Kidney epithelial cell (primary cell): ENCODE measurements at regions not wholly inside any gene's neighbourhood (a gene's known extent, or its start where the extent isn't known, plus 50 kb on each side); places are given as distances from the start of the nearest gene placed in this dataset.

Source experiments
- DNase-seq: peaks from one replicate; pipeline ENCODE4 v3.0.0-alpha.2; 2010; ENCODE audit warnings: low read depth
- H3K27me3 ChIP-seq: 2 replicates; pipeline ENCODE4 v1.6.0; 2011; ENCODE audit warnings: low read length; ENCODE audit not compliant: control insufficient read depth, insufficient read depth
- H3K36me3 ChIP-seq: 2 replicates; pipeline ENCODE4 v1.5.1; 2011; ENCODE audit warnings: low read length; ENCODE audit not compliant: control insufficient read depth, insufficient read depth
- H3K4me3 ChIP-seq: 2 replicates; pipeline ENCODE4 v1.5.1; 2011; ENCODE audit warnings: low read depth, mild to moderate bottlenecking, control low read depth, low read length
- CTCF ChIP-seq: IDR thresholded peaks from 2 replicates; pipeline ENCODE4 v1.5.1; 2011; ENCODE audit warnings: mild to moderate bottlenecking, moderate library complexity, low read length, control low read depth, inconsistent platforms; ENCODE audit not compliant: insufficient read depth, poor library complexity, severe bottlenecking

- no peak overlapping the region for H3K4me3 ChIP-seq
- TF ChIP-seq CTCF: no peak
- no peaks in the 10 kb centered on the region for H3K27me3 ChIP-seq
- no peak for DNase-seq
- no peaks in the 10 kb centered on the region for H3K36me3 ChIP-seq
Observed at GRCh38 chr12:38984388-38984787, 79.0 kb upstream of the CPNE8 start.

- no peak for DNase-seq
- TF ChIP-seq CTCF: no peak
- Histone ChIP-seq H3K27me3 (no peaks in the 10 kb centered on the region), H3K36me3 (no peaks in the 10 kb centered on the region), H3K4me3 (no peak overlapping the region)
Observed at GRCh38 chr12:38983117-38983571, 77.8 kb upstream of the CPNE8 start.

- no peaks in the 10 kb centered on the region for H3K27me3 ChIP-seq
- DNase-seq: no peak
- no peak for TF ChIP-seq CTCF
- H3K4me3 ChIP-seq: no peak overlapping the region
- no peaks in the 10 kb centered on the region for H3K36me3 ChIP-seq
Observed at GRCh38 chr12:38977132-38977531, 71.7 kb upstream of the CPNE8 start.

GRCh38 chr12:38969706-38970105 lies 64.3 kb upstream of the CPNE8 start:
- Histone ChIP-seq H3K36me3 (no peaks in the 10 kb centered on the region), H3K27me3 (no peaks in the 10 kb centered on the region), H3K4me3 (no peak overlapping the region)
- no peak for DNase-seq
- no peak for TF ChIP-seq CTCF

GRCh38 chr12:38961683-38962082 lies 56.3 kb upstream of the CPNE8 start:
- Histone ChIP-seq H3K36me3 (no peaks in the 10 kb centered on the region), H3K27me3 (no peaks in the 10 kb centered on the region), H3K4me3 (no peak overlapping the region)
- no peak for TF ChIP-seq CTCF
- DNase-seq: no peak

GRCh38 chr12:38961012-38961411 lies 55.6 kb upstream of the CPNE8 start:
- no peak for DNase-seq
- TF ChIP-seq CTCF: no peak
- Histone ChIP-seq H3K4me3 (no peak overlapping the region), H3K27me3 (no peaks in the 10 kb centered on the region), H3K36me3 (no peaks in the 10 kb centered on the region)
